Fibroblast of the conjunctiva (primary cell): ENCODE measurements at regions not wholly inside any gene's neighbourhood (a gene's known extent, or its start where the extent isn't known, plus 50 kb on each side); places are given as distances from the start of the nearest gene placed in this dataset.

Experiments
- DNase-seq: peaks from one replicate; pipeline ENCODE4 v3.0.0-alpha.2; 2010; ENCODE audit warnings: low read depth

DNA sequence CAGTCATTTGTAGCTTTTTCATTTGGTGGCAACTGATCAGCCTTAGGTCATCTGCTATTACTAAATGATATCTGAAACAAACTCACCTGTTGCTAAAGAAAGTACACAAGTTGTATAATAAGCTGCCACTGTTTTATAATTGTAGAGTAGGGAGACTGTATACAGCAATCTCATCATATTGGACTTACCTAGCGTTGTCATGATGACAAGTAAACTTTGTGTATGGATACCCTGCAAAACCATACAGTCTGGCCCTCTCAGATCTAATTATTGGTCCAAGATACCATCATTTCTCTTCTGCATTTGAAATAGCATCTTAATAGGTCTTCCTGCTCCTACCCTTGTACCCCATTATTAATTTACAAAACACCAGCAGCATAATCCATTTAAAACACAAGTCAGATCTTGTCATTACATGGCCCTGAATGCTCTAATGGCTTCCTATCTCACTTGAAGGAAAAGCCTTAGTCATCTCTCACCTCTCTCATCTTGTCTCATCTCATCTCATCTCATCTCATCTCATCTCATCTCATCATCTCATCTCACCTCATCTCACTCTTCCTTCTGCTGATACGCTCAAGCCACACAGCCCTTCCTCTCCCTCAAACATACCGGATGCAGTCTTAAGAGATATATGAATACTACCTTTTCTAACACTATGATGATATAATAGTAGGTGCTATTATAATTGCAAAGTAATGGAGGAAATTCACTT lies 540.6 kb downstream of the MDFIC start:
- no peak for DNase-seq

DNA sequence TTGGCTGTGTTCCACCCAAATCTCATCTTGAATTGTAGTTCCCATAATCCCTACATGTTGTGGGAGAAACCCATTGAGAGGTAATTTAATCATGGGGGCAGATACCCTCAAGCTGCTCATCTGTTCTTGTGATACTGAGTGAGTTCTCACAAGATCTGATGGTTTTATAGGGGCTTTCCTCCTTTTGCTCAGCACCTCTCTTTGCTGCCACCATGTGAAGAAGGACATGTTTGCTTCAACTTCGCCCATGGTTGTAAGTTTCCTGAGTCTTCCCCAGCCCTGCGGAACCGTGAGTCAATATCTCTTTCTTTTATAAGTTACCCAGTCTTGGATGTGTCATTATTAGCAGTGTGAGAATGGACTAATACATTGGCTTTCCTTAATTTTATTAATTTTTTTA lies 527.8 kb downstream of the MDFIC start:
- DNase-seq: no peak

DNA sequence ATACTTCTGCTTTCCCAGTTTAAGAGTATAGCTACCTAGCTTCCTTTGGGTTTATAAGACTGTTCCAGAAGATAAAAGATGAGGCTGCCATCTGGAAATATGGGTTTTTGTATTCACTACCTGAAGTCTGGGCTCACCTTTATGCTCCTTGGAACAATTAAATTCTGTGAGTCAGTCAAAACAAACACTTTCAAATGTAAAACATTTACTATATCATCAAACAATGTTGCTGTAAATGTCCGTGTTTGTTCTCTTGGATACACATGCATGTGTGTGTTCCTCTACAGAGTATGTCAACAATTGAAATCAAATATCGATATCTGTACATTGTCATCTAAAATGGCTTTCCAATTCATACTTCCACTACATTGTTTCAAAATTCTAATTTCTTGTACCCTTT lies 525.6 kb downstream of the MDFIC start:
- no peak for DNase-seq

DNA sequence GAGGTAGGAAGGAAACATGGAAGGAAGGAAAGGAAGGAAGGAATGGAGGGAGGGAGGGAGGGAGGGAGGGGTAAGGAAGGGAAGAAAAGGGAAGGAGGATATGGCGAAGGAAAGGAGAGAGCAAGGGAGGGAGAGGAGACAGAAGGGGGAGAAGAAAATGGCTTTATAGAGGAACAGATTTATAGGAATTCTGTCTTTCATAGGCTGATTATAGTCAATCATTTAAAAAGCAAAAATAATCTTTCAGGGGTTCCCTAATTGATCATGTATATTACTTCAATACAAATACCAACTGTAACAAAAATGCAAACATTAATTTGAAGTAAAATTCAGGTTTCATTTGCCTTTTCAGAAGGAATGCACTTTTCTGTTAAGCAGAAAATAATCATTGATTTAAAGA lies 519.1 kb downstream of the MDFIC start:
- DNase-seq: no peak

DNA sequence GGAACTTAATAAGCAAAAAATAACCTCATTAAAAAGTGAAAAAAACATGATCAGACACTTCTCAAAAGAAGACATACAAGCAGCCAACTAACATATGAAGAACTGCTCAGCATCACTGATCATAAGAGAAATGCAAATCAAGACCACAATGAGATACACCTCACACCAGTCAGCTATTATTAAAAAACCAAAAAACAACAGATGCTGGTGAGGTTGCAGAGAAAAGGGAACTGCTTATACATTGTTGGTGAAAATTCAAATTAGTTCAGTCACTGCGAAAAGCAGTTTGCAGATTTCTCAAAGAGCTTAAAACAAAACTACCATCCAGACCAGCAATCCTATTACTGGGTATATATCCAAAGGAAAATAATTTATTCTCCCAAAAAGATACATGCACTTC lies 513.3 kb downstream of the MDFIC start:
- no peak for DNase-seq

DNA sequence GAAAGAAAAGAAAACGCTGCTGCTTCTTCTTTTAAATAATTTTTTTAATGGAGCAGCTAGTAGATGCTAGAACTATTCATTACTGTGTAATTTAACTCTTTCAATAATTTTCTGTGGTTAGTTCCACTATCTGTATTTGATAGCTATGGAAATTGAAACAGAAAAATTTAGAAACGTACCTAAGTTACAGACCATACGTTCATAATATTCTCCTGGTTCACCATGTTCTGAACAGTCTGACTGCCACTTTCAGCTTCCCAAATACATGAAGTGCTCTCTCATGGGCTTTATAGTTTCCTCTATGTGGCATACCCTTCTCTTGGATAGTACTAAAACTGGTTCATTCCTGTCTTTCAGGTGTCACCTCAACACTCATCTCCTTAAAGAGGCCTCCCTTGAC lies 508.0 kb downstream of the MDFIC start:
- no peak for DNase-seq

DNA sequence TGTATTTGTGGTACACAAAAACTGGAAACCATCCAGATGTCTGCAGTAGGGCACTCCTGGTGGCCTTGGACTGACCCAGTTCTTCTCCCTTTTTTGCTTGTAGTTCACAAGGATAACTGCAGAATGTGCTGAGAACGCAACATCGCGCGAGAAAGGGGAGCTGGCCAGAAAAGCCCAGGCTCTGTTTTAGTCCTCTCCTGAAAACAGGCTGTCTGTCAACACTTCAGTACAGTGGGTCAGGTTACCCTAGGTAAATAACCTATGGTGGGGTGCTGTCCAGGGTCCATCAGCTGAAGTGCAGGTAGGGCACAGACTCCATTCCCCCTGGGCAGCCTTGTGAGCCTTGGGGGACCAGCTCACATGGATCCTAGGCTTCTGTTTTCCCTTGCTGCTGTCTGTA lies 495.8 kb downstream of the MDFIC start:
- DNase-seq: no peak

DNA sequence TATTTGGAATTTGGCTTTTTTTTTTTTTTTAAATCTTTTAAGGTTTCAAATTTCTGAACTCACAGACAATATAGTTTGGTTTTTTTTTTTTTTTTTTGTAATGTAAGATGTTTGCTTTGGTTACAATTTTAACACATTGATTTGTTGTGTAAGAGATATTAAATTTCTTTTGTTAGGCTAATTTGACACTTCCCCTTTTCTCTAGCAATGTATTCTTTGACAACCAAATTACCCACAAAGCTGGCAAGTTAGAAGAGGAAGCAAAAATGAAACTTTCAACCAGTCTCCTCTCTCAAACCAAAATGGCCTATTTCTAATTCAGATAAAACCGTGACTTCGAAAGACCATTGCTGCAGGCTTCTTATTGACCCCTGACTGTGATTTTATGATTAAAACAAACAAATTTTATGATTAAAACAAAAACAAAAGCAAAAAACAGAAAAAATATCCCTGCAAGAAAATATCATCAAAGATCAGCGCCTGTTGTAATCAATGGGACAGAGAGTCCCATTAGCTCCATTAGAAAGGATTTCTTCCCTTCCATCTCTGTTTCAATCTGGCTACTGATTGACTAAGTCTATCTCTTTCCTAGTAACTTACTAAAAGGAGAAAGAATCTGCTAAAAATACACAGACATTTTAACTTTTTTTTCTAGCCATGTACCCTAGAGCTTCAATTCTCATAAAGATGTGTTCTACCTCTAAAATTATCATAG lies 489.2 kb downstream of the MDFIC start:
- DNase-seq: no peak

DNA sequence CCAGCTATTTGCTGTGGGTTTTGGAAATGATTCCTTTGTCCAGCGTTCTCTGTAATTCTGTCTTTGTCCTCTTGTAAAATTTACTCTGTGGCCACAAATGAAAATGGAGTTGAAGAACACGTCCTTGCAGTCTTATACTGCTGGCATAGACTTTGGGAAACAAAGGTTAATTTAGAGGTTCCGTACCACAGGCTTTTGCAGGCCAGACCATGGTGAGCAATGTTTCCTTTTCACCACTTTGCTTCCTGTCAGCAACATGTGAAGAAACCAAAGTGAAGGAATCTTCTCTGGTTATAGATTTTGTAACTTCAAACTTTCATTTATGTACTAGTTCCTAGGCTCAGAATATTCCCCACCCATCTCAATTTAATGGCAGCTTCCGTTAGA lies 488.5 kb downstream of the MDFIC start:
- DNase-seq: no peak

DNA sequence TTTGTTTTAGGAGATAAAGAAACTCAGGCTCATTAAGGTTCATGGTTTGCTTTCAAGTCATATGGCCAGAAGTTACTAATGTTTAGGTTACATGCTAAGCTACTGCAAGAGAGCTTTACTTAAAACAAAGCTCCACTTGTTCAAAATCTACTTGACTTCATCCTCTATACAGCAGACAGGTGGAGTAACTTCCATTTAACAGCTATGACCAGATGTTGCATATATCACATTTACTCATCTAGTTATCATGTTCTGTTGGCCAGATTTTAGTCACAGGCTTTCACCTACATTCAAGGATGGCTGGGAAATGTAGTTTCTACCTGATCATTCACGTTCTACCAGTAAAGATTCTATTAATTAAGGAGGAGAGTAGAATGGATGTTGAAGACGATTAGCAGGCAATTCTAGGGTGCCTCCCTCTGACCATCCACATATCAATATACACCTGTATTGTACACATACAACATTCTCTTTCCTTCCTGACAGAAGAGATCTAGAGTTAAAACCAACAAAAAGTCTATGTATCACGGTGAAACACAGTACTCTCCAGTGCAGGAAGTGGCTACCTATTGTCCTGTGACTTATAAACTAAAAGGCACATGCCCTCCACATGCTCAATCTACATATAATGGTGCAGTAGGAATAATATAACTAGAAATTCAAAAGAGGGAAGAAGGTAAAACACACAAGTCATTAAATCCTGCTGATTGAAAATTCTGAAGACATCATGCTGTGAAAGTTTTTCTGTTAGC lies 488.0 kb downstream of the MDFIC start:
- DNase-seq: no peak

DNA sequence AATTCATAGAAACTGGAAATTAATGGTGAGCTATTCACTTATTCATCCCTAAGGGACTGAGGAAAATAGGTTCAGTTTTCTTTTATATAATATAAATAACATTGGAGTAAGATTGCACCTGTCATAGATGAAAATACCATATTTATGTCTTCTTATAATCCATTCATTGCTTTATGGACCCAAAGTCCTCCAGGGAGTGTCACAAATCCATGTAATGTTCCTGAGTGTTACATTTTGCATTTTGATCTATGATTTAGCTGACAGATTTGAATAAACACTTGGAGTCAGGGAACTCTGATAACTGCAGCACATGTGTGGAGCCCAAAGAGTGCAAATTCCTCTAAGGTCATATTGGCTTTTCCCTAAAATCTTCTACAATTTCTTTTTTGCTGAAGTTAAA lies 484.3 kb downstream of the MDFIC start:
- DNase-seq: no peak

DNA sequence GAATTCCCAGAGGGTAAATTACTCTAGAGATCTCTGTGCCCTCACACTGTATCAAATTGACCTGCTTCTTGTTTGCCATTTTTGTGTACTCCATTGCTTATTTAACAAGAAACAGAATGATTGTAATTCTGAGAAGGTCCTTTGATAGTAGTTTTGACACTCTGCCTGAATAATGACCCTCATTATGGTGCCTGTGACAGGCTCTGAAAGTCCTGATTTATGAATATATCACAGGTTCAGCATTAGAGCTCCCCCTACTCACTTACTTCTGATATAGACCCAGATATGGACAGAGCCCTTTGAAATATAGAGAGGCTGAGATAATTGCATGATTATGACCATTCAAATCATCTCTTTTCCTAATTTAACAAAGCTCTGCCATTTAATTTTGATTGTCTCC lies 465.2 kb downstream of the MDFIC start:
- DNase-seq: no peak

DNA sequence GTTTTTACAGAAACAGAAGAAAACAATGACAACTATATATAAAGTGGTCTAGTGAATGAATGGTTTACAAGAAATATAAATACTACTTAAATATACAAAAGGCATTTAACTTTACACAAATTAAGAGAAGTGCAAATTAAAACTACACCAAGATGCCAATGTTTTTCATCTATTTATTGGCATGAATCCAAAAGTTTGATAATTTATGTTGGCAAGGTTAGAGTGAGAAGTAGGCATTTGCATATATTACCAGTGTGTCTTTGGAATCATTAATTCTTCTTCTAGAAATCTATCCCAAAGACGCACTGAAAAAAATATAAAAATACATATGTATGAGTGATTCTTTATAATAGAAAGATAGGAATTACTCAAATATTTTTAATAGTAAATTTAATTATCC lies 457.4 kb downstream of the MDFIC start:
- no peak for DNase-seq

DNA sequence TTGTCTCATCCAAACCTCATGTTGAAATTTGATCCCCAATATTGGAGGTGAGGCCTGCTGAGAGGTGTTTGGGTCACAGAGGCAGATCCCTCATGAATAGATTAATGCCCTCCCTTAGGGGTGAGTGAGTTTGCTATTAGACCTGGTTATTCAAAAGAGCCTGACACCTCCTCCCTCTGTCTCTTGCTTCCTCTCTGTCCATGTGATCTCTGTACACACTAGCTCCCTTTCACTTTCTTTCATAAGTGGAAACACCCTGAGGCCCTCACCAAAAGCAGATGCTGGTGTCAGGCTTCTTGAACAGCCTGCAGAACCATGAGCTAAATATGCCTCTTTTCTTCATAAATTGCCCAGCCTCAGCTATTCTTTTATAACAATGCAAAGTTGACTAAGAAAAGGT lies 447.1 kb downstream of the MDFIC start:
- no peak for DNase-seq

DNA sequence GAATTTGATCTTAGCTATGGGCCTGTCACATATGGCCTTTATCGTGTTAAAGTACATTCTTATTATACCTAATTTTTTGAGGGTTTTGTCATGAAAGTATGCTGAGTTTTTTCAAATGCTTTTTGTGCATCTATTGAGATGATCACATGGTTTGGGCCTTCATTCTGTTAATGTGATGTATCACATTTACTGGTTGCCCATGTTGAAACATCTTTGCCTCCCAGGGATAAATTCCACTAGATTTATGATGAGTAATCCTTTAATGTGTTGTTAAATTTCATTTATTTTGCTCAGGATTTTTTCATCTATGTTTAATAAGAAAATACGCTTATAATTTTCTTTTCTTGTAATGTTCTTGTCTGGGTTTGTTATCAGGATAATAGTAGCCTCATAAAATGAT lies 442.0 kb downstream of the MDFIC start:
- DNase-seq: no peak

DNA sequence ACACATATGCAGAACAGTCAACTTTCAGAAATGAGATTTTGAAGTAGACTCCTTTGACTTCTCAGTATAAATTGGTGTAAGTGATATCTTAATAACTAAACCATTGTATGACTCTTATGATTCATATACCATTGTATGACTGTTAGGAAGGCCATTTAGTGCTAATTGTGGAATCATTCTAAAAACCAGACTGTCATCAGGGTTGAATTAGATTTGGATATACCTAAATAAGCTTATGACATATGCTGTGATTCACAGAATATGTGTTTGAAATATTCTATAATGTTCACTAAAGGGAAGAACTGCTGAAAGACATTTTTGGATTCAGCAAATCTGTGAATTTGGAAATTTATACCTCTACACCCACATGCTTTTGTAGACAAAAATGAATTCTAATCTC lies 438.1 kb downstream of the MDFIC start:
- no peak for DNase-seq

DNA sequence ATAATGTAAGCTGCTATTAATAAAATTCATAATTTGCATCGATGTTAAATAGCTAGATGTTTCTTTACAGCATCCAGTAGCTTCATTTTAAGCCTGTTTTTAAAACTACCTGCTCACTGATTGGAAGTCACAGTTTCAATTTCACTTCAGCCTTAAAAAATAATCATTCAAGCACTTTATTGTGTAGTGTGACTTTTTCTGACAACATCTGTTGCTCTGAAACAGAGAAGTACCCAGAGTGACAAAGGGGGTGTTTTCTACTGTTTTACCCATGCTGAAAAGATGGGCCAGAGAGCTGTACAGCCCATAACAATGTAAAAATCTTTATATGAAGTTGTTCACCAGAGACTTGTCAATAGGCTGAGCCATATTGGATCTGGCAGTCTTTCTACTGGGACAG lies 437.2 kb downstream of the MDFIC start:
- no peak for DNase-seq

DNA sequence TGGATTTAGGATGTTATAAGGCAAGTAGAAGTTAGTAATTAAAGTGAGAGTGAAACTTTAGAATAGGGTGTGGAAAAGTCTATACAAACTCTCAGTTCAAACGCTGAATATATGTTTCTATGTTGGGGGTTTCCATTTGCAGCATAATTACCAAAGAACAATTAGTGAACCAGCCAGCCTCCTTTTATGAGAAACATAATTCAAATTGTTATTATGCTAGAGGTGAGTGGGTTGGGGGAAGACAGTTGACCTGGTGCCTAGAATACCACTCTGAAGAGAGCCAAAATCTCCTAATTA lies 435.8 kb downstream of the MDFIC start:
- DNase-seq: no peak

DNA sequence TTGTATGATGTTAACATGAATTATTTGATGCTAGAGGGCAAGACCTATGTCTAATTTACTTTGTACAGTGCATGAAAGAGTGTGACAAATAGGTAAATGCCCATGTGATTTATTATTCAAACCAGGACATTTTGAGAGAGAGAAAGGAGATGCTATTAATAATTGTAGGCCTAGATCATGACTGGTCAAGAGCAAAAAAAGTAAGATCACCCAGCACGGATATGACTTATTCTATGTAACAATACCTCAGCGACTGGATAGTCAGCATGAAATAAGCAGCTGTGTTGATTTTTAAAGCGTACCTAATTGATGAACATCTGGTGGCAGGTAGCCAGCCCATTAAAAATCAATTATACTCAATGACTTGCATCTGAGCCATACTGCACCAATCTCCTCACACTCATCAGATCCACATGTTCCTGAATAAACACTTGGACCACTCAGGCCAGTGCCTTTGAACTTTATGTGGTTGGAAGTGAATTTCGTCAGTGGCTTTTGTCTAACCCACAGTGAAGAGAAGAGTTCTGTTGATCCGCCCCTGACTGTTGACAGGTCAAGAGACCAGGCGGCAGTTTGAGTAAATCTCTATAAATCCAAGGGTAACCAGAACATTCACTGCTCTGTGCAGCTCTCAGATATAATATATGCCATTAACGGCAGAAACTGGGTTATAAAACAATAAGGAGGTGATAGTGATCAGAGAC lies 435.3 kb downstream of the MDFIC start:
- DNase-seq: no peak

DNA sequence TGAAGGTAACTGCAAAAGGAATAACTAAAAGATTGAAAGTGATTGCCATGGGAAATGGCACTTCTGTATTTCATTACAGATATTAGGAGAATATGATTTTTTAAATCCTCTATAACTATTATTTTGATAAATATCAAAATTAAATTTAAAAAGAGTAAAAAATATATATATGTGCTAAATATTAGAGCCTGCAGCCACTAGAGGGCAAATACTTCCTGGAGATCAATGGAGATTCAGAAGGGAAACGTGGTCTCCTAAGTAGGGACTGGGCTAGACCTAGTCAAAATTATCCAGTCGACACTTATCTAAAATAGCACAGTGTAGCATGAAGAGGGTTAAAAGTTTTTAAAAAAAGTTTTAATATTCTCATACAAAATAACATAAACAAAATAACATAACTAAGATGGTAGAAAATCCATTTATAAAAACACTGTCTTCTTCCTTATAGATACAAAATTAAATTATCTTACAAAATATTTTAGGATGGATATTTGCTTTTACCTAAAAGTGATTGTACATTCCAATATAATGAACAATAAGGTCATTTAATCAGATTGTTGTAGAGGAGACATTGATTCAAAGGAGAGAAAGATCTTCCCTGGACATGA lies 434.3 kb downstream of the MDFIC start:
- DNase-seq: peak; percentile 23

DNA sequence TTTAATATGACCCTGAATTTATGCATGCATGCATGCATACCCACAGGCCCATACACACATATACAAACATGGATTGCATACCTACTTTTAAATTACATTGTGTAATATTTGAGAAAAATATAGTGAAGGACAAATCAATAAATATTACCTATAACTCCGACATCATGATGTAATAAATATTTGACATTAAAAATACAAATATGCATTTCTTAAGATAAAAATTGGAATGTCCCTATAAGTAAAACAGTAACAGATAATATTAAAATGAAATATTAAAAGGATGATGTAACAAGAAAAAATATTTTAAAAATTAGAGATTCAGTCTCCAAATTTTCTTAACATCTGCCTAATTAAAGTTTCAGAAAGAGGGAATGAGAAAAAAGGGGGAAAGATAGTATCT lies 433.0 kb downstream of the MDFIC start:
- no peak for DNase-seq

DNA sequence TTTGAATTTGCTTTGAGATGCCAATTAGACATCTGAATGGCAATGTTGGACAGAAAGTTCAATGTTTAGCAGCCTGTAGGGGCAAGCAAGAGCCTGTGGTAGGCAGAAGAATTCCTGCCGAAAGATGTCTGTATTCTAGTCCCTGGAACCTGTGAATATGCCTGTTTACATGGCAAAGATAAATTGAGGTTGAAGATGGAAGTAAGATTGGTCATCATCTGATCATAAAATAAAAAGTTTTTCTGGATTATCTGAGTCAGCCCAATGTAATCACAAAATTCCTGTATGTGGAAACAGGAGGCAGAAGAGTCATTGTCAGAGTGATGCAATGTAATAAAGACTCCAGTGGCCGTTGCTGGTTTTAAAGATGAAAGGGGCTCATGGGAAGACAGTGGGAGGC lies 430.5 kb downstream of the MDFIC start:
- peak; percentile 26 for DNase-seq

DNA sequence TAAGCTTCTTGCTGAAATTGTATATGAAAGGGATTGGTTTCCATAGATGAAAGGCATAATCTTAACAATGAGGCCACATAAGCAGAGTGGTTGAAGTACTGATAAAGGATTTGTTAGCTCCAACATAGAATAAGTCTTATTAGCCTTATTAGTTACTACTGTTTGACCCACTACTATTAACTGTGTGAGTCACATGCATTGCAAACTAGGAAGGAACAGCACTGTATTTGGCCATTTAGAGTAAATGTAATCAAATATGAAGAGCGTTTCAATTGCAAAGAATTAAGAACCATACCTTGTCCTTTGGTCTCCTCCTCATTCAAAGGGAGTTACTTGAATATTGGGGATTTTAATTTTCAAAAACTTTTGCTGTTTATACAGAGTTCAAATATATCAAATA lies 428.9 kb downstream of the MDFIC start:
- DNase-seq: no peak
